BJ (cell line): ENCODE measurements at regions not wholly inside any gene's neighbourhood (a gene's known extent, or its start where the extent isn't known, plus 50 kb on each side); places are given as distances from the start of the nearest gene placed in this dataset.

Experiments
- CTCF ChIA-PET: fragments of 350-600 bp; formaldehyde crosslinking; extraction: SDS; loops from one replicate; lab custom pipeline; 2021; ENCODE audit warnings: antibody characterized with exemption, inconsistent platforms; lab: Yijun Ruan, JAX
- POLR2A ChIA-PET: fragments of 300-600 bp; sonication (Branson Sonifier 250); formaldehyde crosslinking; extraction: SDS; loops from one replicate; lab custom pipeline; 2021; ENCODE audit warnings: antibody characterized with exemption; lab: Charles Lee
- DNase-seq: peaks from one replicate; pipeline ENCODE4 v3.0.0-alpha.2; 2011; ENCODE audit warnings: low read depth
- H3K27me3 ChIP-seq: 2 replicates; pipeline ENCODE4 v1.6.0; 2011; ENCODE audit warnings: low read length; ENCODE audit not compliant: control insufficient read depth, insufficient read depth
- H3K36me3 ChIP-seq: 2 replicates; pipeline ENCODE4 v1.5.1; 2011; ENCODE audit warnings: low read length; ENCODE audit not compliant: control insufficient read depth, insufficient read depth
- H3K4me3 ChIP-seq: 2 replicates; pipeline ENCODE4 v1.5.1; 2011; ENCODE audit warnings: low read depth, mild to moderate bottlenecking, control low read depth, low read length
- CTCF ChIP-seq: IDR thresholded peaks from 2 replicates; pipeline ENCODE4 v1.5.1; 2011; ENCODE audit warnings: low read depth, mild to moderate bottlenecking, control low read depth, inconsistent platforms, low read length, moderate library complexity; ENCODE audit not compliant: insufficient read depth

DNA sequence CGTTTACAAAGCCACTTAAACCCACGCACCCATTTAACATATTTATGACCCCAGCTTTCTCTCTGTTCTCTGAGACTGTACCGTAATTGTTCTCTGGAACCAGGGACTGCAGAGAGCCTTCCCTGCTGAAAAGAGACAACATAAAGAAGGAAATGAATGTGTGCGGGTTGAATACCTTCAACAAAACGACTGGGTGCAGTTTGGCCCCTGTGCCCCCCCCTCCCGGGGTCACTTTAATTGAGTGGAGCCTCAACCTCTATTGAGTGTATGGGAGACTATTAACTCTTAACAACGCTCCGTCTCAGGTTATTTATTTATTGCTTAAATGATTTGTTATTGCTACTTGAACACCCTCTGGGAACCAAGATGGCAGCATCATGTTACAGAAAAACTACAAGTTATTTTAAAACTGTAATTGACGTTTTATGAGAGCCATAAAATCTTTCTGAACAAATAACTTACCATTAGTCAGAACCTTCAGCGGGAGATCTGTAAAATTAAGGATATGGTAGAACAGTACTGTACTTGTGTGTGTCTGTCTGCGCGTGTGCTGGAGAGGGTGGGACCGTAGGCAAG, 70.6 kb downstream of the GAS1 start:
- no peak for DNase-seq
- TF ChIP-seq CTCF: no peak
- no peaks in the 10 kb centered on the region for H3K36me3 ChIP-seq
- POLR2A ChIA-PET: no interaction called here
- H3K27me3 ChIP-seq: peaks cover 2% of the 10 kb centered on the region; the same call in 1 of the 2 replicates
- CTCF ChIA-PET: no interaction called here
- H3K4me3 ChIP-seq: no peak overlapping the region

- DNase-seq: no peak
- no peak overlapping the region for H3K4me3 ChIP-seq
- no peaks in the 10 kb centered on the region for H3K27me3 ChIP-seq
- H3K36me3 ChIP-seq: no peaks in the 10 kb centered on the region
- POLR2A ChIA-PET: no interaction called here
- TF ChIP-seq CTCF: no peak
- CTCF ChIA-PET: interaction anchor here (1.1 to 1.4 kb wide), 2 partner anchors 10 to 25 kb away, joined by 3 to 4 read pairs; no protein-coding TSS in a partner anchor
Observed at GRCh38 chr9:86868616-86869015, 78.7 kb downstream of the GAS1 start.

- POLR2A ChIA-PET: no interaction called here
- no peak for DNase-seq
- no peak overlapping the region for H3K4me3 ChIP-seq
- no peaks in the 10 kb centered on the region for H3K27me3 ChIP-seq
- CTCF ChIA-PET: interaction anchor here (1.1 to 1.5 kb wide), 3 partner anchors 10 to 253 kb away, joined by 3 to 4 read pairs (median 4); no protein-coding TSS in a partner anchor
- no peak for TF ChIP-seq CTCF
- H3K36me3 ChIP-seq: no peaks in the 10 kb centered on the region
Observed at GRCh38 chr9:86867804-86868313, 79.4 kb downstream of the GAS1 start.

DNA sequence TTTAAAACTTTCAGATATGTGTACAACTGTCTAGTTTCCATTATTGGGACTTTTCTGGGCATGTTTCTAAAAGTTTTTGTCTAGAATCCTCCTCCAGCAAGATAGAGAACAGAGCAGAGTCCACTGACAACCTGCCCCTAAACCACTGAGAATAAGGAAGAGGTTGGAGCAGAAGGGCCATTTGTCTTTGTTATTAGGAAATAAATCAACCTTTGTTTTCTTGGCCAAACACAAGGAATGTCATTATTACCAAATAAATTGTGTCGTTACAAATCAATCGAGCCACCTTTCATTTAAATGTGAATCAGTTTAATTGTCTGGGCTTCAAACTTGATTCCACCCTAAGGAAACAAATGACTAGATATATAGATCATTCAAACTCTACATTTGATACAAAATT, 81.4 kb downstream of the GAS1 start:
- DNase-seq: no peak
- no peak for TF ChIP-seq CTCF
- no peaks in the 10 kb centered on the region for H3K36me3 ChIP-seq
- H3K4me3 ChIP-seq: no peak overlapping the region
- H3K27me3 ChIP-seq: no peaks in the 10 kb centered on the region
- CTCF ChIA-PET: no interaction called here
- POLR2A ChIA-PET: no interaction called here

DNA sequence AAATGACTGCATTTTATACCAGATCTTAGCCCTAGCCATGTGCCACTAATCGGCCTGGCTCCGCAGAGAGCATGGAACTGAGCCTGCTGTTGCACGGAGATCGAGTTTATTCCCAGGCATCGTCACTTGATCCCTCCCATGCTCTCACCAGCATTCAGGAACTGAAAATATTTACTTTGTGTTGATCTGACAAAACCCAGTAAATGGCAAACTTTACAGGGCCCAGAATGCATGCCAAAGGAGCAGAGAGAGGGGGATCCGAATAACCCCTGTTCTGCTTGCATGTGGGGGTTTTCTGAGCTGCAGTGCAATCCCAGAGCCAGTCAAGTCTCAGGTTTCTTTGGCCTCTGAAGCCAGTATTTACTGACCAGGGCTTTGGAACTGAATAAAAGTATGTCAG, 87.3 kb downstream of the GAS1 start:
- Histone ChIP-seq H3K36me3 (no peaks in the 10 kb centered on the region), H3K27me3 (peaks cover 2% of the 10 kb centered on the region; the same call in 1 of the 2 replicates), H3K4me3 (no peak overlapping the region)
- POLR2A ChIA-PET: no interaction called here
- no peak for TF ChIP-seq CTCF
- CTCF ChIA-PET: interaction anchor here (0.9 kb wide), 1 partner anchor 15 kb away, joined by 3 read pairs; no protein-coding TSS in a partner anchor
- no peak for DNase-seq
